DND-41 (cell line): ENCODE measurements at regions not wholly inside any gene's neighbourhood (a gene's known extent, or its start where the extent isn't known, plus 50 kb on each side); places are given as distances from the start of the nearest gene placed in this dataset.
"Not testable (repeated sequence)": the region's sequence is repeated elsewhere in the genome, so short reads cannot be mapped to it uniquely, and the experiment has no call there.

ENCODE experiments used
- ATAC-seq: fragments of 200-7000 bp; cut with Tn5 transposase; 3 replicates; pipeline ENCODE4 v1.9.1; 2021; ENCODE audit warnings: low read depth; ENCODE audit not compliant: insufficient read depth
- DNase-seq: peaks from one replicate; pipeline ENCODE4 v3.0.0-alpha.2; 2020
- H2AFZ ChIP-seq: 2 replicates; pipeline ENCODE4 v1.6.0; 2012; ENCODE audit warnings: low read depth, low read length
- H3K27ac ChIP-seq: 2 replicates; pipeline ENCODE4 v1.5.1; 2012; ENCODE audit warnings: low read length, inconsistent platforms
- H3K27me3 ChIP-seq: fragments of 200-600 bp; sonication (generic); 2 replicates; pipeline ENCODE4 v1.6.0; 2012; ENCODE audit warnings: low read length, mild to moderate bottlenecking, inconsistent platforms; ENCODE audit not compliant: insufficient read depth, poor library complexity
- H3K36me3 ChIP-seq: 2 replicates; pipeline ENCODE4 v1.5.1; 2012; ENCODE audit warnings: low read length, inconsistent platforms; ENCODE audit not compliant: insufficient read depth
- H3K4me1 ChIP-seq: 2 replicates; pipeline ENCODE4 v1.5.1; 2012; ENCODE audit warnings: mild to moderate bottlenecking, low read length; ENCODE audit not compliant: insufficient read depth
- H3K4me2 ChIP-seq: 2 replicates; pipeline ENCODE4 v1.6.0; 2012; ENCODE audit warnings: mild to moderate bottlenecking, moderate library complexity, low read length, inconsistent platforms; ENCODE audit not compliant: insufficient read depth
- H3K4me3 ChIP-seq, 2 experiments: fragments of 200-600 bp in 1 of 2; shearing (Covaris generic) in 1 of 2; 2 replicates each; pipeline ENCODE4 v1.5.1; 2012 to 2016; ENCODE audit warnings: inconsistent platforms in 2 of 2, low read length in 2 of 2, mild to moderate bottlenecking in 2 of 2, low read depth in 1 of 2, moderate library complexity in 1 of 2
- H3K79me2 ChIP-seq: 2 replicates; pipeline ENCODE4 v1.6.0; 2012; ENCODE audit warnings: low read length, inconsistent platforms; ENCODE audit not compliant: insufficient read depth
- H3K9ac ChIP-seq: 2 replicates; pipeline ENCODE4 v1.6.0; 2012; ENCODE audit warnings: low read depth, mild to moderate bottlenecking, inconsistent platforms, low read length, moderate library complexity
- H3K9me3 ChIP-seq: 2 replicates; pipeline ENCODE4 v1.5.1; 2012; ENCODE audit warnings: low read length, moderate library complexity, mild to moderate bottlenecking, inconsistent platforms; ENCODE audit not compliant: insufficient read depth, severe bottlenecking
- H4K20me1 ChIP-seq: 2 replicates; pipeline ENCODE4 v1.6.0; 2012; ENCODE audit warnings: low read length; ENCODE audit not compliant: insufficient read depth
- EZH2 ChIP-seq: IDR thresholded peaks from 3 replicates; pipeline ENCODE4 v1.6.1; 2012; ENCODE audit warnings: borderline replicate concordance, low read depth, mild to moderate bottlenecking, moderate library complexity, low read length, inconsistent platforms; ENCODE audit not compliant: severe bottlenecking
- TF ChIP-seq, protein P1 (sequence below): IDR thresholded peaks from 2 replicates; pipeline ENCODE4 v1.5.1; 2012; ENCODE audit warnings: borderline replicate concordance, low read length, moderate library complexity, mild to moderate bottlenecking; ENCODE audit not compliant: poor library complexity, severe bottlenecking; ENCODE audit errors: extremely low read depth

- no peaks in the 10 kb centered on the region for H3K4me1 ChIP-seq
- no peaks in the 10 kb centered on the region for H3K9me3 ChIP-seq
- H3K4me2 ChIP-seq: no peak overlapping the region
- no peak overlapping the region for H2AFZ ChIP-seq
- no peaks in the 10 kb centered on the region for H3K79me2 ChIP-seq
- no peaks in the 10 kb centered on the region for H4K20me1 ChIP-seq
- no peak overlapping the region for H3K9ac ChIP-seq
- no peak overlapping the region for H3K4me3 ChIP-seq
- no peak for ATAC-seq
- no peak overlapping the region for H3K27ac ChIP-seq
- DNase-seq: no peak
- no peak for TF ChIP-seq EZH2
- TF ChIP-seq, protein P1, sequence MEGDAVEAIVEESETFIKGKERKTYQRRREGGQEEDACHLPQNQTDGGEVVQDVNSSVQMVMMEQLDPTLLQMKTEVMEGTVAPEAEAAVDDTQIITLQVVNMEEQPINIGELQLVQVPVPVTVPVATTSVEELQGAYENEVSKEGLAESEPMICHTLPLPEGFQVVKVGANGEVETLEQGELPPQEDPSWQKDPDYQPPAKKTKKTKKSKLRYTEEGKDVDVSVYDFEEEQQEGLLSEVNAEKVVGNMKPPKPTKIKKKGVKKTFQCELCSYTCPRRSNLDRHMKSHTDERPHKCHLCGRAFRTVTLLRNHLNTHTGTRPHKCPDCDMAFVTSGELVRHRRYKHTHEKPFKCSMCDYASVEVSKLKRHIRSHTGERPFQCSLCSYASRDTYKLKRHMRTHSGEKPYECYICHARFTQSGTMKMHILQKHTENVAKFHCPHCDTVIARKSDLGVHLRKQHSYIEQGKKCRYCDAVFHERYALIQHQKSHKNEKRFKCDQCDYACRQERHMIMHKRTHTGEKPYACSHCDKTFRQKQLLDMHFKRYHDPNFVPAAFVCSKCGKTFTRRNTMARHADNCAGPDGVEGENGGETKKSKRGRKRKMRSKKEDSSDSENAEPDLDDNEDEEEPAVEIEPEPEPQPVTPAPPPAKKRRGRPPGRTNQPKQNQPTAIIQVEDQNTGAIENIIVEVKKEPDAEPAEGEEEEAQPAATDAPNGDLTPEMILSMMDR: no peak
- no peaks in the 10 kb centered on the region for H3K27me3 ChIP-seq
- no peaks in the 10 kb centered on the region for H3K36me3 ChIP-seq
These were observed 353.0 kb upstream of the ZFHX3 start for GRCh38 chr16:73400951-73401350.

- Histone ChIP-seq H3K79me2 (no peaks in the 10 kb centered on the region), H2AFZ (no peak overlapping the region), H3K4me1 (no peaks in the 10 kb centered on the region), H3K36me3 (no peaks in the 10 kb centered on the region), H3K27me3 (no peaks in the 10 kb centered on the region), H3K9me3 (no peaks in the 10 kb centered on the region), H4K20me1 (no peaks in the 10 kb centered on the region), H3K4me3 (no peak overlapping the region), H3K4me2 (no peak overlapping the region), H3K9ac (no peak overlapping the region), H3K27ac (no peak overlapping the region)
- TF ChIP-seq, protein P1: no peak
- no peak for TF ChIP-seq EZH2
- no peak for ATAC-seq
- no peak for DNase-seq
These were observed 352.1 kb upstream of the ZFHX3 start for GRCh38 chr16:73399997-73400396.

GRCh38 chr16:73399486-73399885 lies 351.6 kb upstream of the ZFHX3 start:
- Histone ChIP-seq H3K27ac (no peak overlapping the region), H3K9me3 (no peaks in the 10 kb centered on the region), H3K27me3 (no peaks in the 10 kb centered on the region), H3K9ac (no peak overlapping the region), H4K20me1 (no peaks in the 10 kb centered on the region), H3K79me2 (no peaks in the 10 kb centered on the region), H3K36me3 (no peaks in the 10 kb centered on the region), H3K4me3 (no peak overlapping the region), H3K4me1 (no peaks in the 10 kb centered on the region), H2AFZ (no peak overlapping the region), H3K4me2 (no peak overlapping the region)
- DNase-seq: no peak
- ATAC-seq: no peak
- TF ChIP-seq, protein P1: no peak
- TF ChIP-seq EZH2: no peak

DNA sequence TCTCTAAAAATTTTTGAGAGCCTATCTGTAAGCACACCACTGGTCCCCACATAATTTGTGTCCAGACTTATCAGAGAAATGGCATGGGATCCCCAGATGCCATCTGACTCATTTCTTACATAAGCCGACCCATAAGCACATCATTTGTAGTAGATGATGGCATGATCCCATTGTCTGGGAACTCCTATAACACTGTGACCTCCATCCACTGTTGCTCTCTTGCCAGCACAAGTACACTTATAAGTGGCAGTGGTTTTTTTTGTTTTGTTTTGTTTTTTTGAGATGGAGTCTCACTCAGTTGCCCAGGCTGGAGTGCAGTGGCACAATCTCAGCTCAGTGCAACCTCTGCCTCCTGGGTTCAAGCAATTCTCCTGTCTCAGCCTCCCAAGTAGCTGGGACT lies 350.7 kb upstream of the ZFHX3 start:
- H3K27me3 ChIP-seq, ATAC-seq, H3K4me3 ChIP-seq, H3K4me1 ChIP-seq, H4K20me1 ChIP-seq, H3K79me2 ChIP-seq, H3K9me3 ChIP-seq, H3K27ac ChIP-seq, H3K4me2 ChIP-seq, H3K36me3 ChIP-seq, H3K9ac ChIP-seq, DNase-seq, H2AFZ ChIP-seq: not testable (repeated sequence)
